HS-27A (cell line): ENCODE measurements at regions not wholly inside any gene's neighbourhood (a gene's known extent, or its start where the extent isn't known, plus 50 kb on each side); places are given as distances from the start of the nearest gene placed in this dataset.

Experiments used
- DNase-seq: peaks from one replicate; pipeline ENCODE4 v3.0.0-alpha.2; 2012; ENCODE audit warnings: low read depth, missing footprints

- DNase-seq = no peak
Measured at GRCh38 chr5:88364991-88365390, 96.3 kb upstream of the TMEM161B start.

GRCh38 chr5:88355490-88356050 is 86.9 kb upstream of the TMEM161B start:
- no peak for DNase-seq

DNA sequence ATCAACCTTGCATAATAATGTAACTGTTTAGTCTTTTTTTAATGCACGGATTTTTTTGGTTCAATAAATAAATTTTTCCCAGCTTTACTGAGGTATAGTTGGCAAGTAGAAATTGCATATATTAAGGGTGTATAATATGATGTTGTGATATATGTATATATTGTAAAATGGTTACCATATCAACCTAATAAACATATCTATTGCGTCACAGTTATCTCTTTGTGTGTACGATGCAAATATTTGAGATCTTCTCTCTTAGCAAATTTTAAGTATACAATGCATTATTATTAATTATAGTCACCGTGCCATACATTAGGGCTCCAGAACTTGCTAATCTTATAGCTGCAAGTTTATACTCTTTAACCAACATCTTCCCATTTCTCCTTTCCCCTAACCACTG is 57.2 kb upstream of the TMEM161B start:
- DNase-seq = no peak

DNA sequence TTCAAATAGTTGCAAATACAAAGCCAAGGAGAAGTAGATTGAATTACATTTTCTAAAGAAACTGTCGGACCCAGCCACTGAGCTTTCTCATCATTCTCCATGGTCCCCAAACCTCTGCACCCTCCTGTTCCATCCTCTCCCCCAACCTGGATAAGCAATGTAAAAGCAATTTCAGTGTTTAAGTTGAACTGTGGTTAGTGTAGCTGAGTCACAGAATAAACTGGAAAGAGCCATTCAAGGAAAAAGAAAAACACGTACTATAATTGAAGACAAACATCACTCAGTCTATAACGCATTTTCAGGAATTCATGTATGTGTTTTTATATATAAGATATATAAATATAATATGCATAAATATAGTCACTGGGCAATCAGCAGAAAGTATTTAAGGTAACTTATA is 54.1 kb upstream of the TMEM161B start:
- DNase-seq = no peak
